Lung (tissue), 11 donors: ENCODE measurements at regions not wholly inside any gene's neighbourhood (a gene's known extent, or its start where the extent isn't known, plus 50 kb on each side); places are given as distances from the start of the nearest gene placed in this dataset.

Source experiments
- ATAC-seq: fragments of 200-7000 bp; cut with Tn5 transposase; one replicate; pipeline ENCODE4 v1.9.1; 2020; ENCODE audit warnings: moderate number of reproducible peaks; ENCODE audit not compliant: insufficient read depth, low FRiP score
- DNase-seq, 3 donors: peaks; one replicate each; pipeline ENCODE4 v3.0.0-alpha.2; 2013 to 2017
- H3K27ac ChIP-seq, 2 donors: one replicate each; pipeline ENCODE4 v1.5.1; 2013; ENCODE audit warnings: mild to moderate bottlenecking in 2 of 2, moderate library complexity in 2 of 2, control low read depth in 1 of 2, inconsistent platforms in 1 of 2, low read depth in 1 of 2, low read length in 1 of 2
- H3K27me3 ChIP-seq, 3 donors: one replicate each; pipeline ENCODE4 v1.5.1; 2013; ENCODE audit warnings: low read length in 2 of 3; ENCODE audit not compliant: control insufficient read depth in 3 of 3, insufficient read depth in 3 of 3
- H3K36me3 ChIP-seq, 4 donors: one replicate each; pipeline ENCODE4 v1.5.1; 2013; ENCODE audit warnings: low read length in 4 of 4, mild to moderate bottlenecking in 1 of 4, moderate library complexity in 1 of 4; ENCODE audit not compliant: control insufficient read depth in 4 of 4, insufficient read depth in 4 of 4
- H3K4me1 ChIP-seq, 5 donors: one replicate each; pipeline ENCODE4 v1.5.1; 2013; ENCODE audit warnings: low read length in 5 of 5, mild to moderate bottlenecking in 2 of 5, moderate library complexity in 1 of 5; ENCODE audit not compliant: control insufficient read depth in 5 of 5, insufficient read depth in 5 of 5
- H3K4me3 ChIP-seq: one replicate; pipeline ENCODE4 v1.5.1; 2013; ENCODE audit warnings: mild to moderate bottlenecking, control low read depth, moderate library complexity
- H3K9ac ChIP-seq, 2 donors: one replicate each; pipeline ENCODE4 v1.5.1; 2013; ENCODE audit warnings: low read length in 2 of 2, control low read depth in 1 of 2; ENCODE audit not compliant: insufficient read depth in 1 of 2
- H3K9me3 ChIP-seq, 4 donors: one replicate each; pipeline ENCODE4 v1.5.1; 2013; ENCODE audit warnings: low read length in 3 of 4, mild to moderate bottlenecking in 1 of 4, moderate library complexity in 1 of 4; ENCODE audit not compliant: control insufficient read depth in 4 of 4, insufficient read depth in 3 of 4
- CTCF ChIP-seq: IDR thresholded peaks from 2 replicates; pipeline ENCODE4 v1.5.1; 2012; ENCODE audit warnings: mild to moderate bottlenecking; ENCODE audit errors: control extremely low read depth, extremely low read depth
- WGBS, 2 donors: extraction: QIAGEN DNeasy Blood & Tissue Kit; methylation state at CpG; one replicate each; pipeline ENCODE4 v1.1.7; 2013; 5-methylcytosine and 5-hydroxymethylcytosine counted together
- donor health status: control.
- donor health status: control.
- donor health status: Bipolar disorder and iron deficiency.
- donor health status: healthy.
- donor health status: DM: yes; HTN: yes; CAD: no.

GRCh38 chr13:22235950-22236290 is 565.0 kb downstream of the FGF9 start:
- TF ChIP-seq CTCF: no peak
- H3K27ac ChIP-seq: no peak overlapping the region
- no peak for ATAC-seq
- no peaks in the 10 kb centered on the region for H3K9me3 ChIP-seq
- H3K27me3 ChIP-seq: no peaks in the 10 kb centered on the region
- no peaks in the 10 kb centered on the region for H3K4me1 ChIP-seq
- no peak for DNase-seq
- no peak overlapping the region for H3K4me3 ChIP-seq
- no peaks in the 10 kb centered on the region for H3K36me3 ChIP-seq
- no peak overlapping the region for H3K9ac ChIP-seq
- 77 to 80% methylated on average over 2 of the region's 2 CpGs for WGBS, 2 donors

- H3K4me3 ChIP-seq: no peak overlapping the region
- no peak for DNase-seq
- ATAC-seq: no peak
- H3K9ac ChIP-seq: no peak overlapping the region
- no peaks in the 10 kb centered on the region for H3K27me3 ChIP-seq
- no peaks in the 10 kb centered on the region for H3K9me3 ChIP-seq
- H3K36me3 ChIP-seq: no peaks in the 10 kb centered on the region
- H3K4me1 ChIP-seq: no peaks in the 10 kb centered on the region
- 88 to 94% methylated on average over 4 of the region's 4 CpGs for WGBS, 2 donors
- H3K27ac ChIP-seq: no peak overlapping the region
- TF ChIP-seq CTCF: no peak
These were observed 567.4 kb downstream of the FGF9 start for GRCh38 chr13:22238269-22238668.

GRCh38 chr13:22240716-22241115 is 569.8 kb downstream of the FGF9 start:
- H3K27me3 ChIP-seq: no peaks in the 10 kb centered on the region
- no peak overlapping the region for H3K27ac ChIP-seq
- no peak for ATAC-seq
- no peak for TF ChIP-seq CTCF
- 70 to 83% methylated on average over 1 of the region's 1 CpG for WGBS, 2 donors
- no peak overlapping the region for H3K9ac ChIP-seq
- H3K9me3 ChIP-seq: no peaks in the 10 kb centered on the region
- no peak overlapping the region for H3K4me3 ChIP-seq
- no peaks in the 10 kb centered on the region for H3K36me3 ChIP-seq
- DNase-seq: no peak
- H3K4me1 ChIP-seq: no peaks in the 10 kb centered on the region

- WGBS, 2 donors: 43 to 51% methylated on average over 9 of the region's 9 CpGs
- Histone ChIP-seq H3K9ac (no peak overlapping the region), H3K27ac (no peak overlapping the region), H3K4me1 (no peaks in the 10 kb centered on the region), H3K36me3 (no peaks in the 10 kb centered on the region), H3K27me3 (no peaks in the 10 kb centered on the region), H3K4me3 (no peak overlapping the region), H3K9me3 (no peaks in the 10 kb centered on the region)
- no peak for ATAC-seq
- TF ChIP-seq CTCF: no peak
- peak; percentile 17 to 51 (median 35) for DNase-seq
These were observed 572.7 kb downstream of the FGF9 start for GRCh38 chr13:22243469-22244163.
